ENCODE measurements at regions not wholly inside any gene's neighbourhood (a gene's known extent, or its start where the extent isn't known, plus 50 kb on each side); places are given as distances from the start of the nearest gene placed in this dataset.

DNA sequence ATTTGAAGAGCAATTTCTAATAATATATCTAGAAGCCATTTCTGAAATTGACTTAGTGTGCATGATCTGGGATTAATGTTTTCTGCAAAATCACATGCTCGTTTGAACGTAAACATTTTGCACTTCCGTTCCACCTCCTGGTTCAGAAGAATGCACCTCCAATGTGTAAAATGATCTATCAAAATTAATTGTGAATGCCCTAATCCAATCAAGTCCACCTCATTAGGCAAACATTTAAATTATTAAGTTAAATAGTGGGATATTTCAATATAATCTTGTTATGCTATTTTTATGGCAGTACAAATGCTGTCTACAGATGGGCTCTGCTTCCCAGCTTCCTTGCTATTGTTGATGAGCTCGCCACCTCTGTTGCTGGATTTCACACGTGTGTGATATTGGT lies 542.5 kb downstream of the INSC start:
- Histone ChIP-seq H3K4me1 (ENCODE audit: control insufficient read depth, insufficient read depth, low read length) (no peaks in the 10 kb centered on the region), H3K27ac (ENCODE audit: low read length) (no peak overlapping the region), H3K27me3 (ENCODE audit: control insufficient read depth, insufficient read depth, low read length) (no peaks in the 10 kb centered on the region), H3K36me3 (ENCODE audit: control insufficient read depth, insufficient read depth, low read length) (no peaks in the 10 kb centered on the region), H3K9me3 (ENCODE audit: control insufficient read depth, insufficient read depth, low read depth, low read length) (no peaks in the 10 kb centered on the region), H3K4me3 (ENCODE audit: low read depth in 2 of 2, low read length in 2 of 2) (no peak overlapping the region)
- POLR2A ChIA-PET = no interaction called here
- in situ Hi-C loops (cut with HindIII; ENCODE audit: low pct_unique_long_range_greater_than_20kb, low sequenced_read_pairs) = no loop called here
- DNase-seq (ENCODE audit: low read depth, low spot score) (no peak), ATAC-seq (no peak)
- intact Hi-C loops (cut with micrococcal nuclease; ENCODE audit: unreplicated experiment) = no loop called here
- CTCF ChIA-PET = no interaction called here
- no peak for TF ChIP-seq SIN3A (IDR thresholded peaks at IDR 0.05; ENCODE audit: borderline replicate concordance, insufficient read depth, low read depth, low read length)
- TF ChIP-seq, protein P1, sequence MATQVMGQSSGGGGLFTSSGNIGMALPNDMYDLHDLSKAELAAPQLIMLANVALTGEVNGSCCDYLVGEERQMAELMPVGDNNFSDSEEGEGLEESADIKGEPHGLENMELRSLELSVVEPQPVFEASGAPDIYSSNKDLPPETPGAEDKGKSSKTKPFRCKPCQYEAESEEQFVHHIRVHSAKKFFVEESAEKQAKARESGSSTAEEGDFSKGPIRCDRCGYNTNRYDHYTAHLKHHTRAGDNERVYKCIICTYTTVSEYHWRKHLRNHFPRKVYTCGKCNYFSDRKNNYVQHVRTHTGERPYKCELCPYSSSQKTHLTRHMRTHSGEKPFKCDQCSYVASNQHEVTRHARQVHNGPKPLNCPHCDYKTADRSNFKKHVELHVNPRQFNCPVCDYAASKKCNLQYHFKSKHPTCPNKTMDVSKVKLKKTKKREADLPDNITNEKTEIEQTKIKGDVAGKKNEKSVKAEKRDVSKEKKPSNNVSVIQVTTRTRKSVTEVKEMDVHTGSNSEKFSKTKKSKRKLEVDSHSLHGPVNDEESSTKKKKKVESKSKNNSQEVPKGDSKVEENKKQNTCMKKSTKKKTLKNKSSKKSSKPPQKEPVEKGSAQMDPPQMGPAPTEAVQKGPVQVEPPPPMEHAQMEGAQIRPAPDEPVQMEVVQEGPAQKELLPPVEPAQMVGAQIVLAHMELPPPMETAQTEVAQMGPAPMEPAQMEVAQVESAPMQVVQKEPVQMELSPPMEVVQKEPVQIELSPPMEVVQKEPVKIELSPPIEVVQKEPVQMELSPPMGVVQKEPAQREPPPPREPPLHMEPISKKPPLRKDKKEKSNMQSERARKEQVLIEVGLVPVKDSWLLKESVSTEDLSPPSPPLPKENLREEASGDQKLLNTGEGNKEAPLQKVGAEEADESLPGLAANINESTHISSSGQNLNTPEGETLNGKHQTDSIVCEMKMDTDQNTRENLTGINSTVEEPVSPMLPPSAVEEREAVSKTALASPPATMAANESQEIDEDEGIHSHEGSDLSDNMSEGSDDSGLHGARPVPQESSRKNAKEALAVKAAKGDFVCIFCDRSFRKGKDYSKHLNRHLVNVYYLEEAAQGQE (IDR thresholded peaks at IDR 0.05; ENCODE audit: insufficient read depth in 1 of 2, low read depth in 2 of 2, low read length in 1 of 2) = no peak
- no peak for TF ChIP-seq CTCF (IDR thresholded peaks at IDR 0.05)
- TF ChIP-seq POLR2AphosphoS5 (IDR thresholded peaks at IDR 0.05; ENCODE audit: low read depth, low read length) = no peak
- no TSS peak for BruUV-seq (replicated peaks)

GRCh38 chr11:15660496-15660895 lies 545.8 kb downstream of the INSC start:
- Histone ChIP-seq H3K36me3 (ENCODE audit: control insufficient read depth, insufficient read depth, low read length) (no peaks in the 10 kb centered on the region), H3K27me3 (ENCODE audit: control insufficient read depth, insufficient read depth, low read length) (no peaks in the 10 kb centered on the region), H3K9me3 (ENCODE audit: control insufficient read depth, insufficient read depth, low read depth, low read length) (no peaks in the 10 kb centered on the region), H3K27ac (ENCODE audit: low read length) (no peak overlapping the region), H3K4me3 (ENCODE audit: low read depth in 2 of 2, low read length in 2 of 2) (no peak overlapping the region), H3K4me1 (ENCODE audit: control insufficient read depth, insufficient read depth, low read length) (no peaks in the 10 kb centered on the region)
- no peak for DNase-seq (ENCODE audit: low read depth, low spot score)
- CTCF ChIA-PET = no interaction called here
- intact Hi-C loops (cut with micrococcal nuclease; ENCODE audit: unreplicated experiment) (no loop called here), in situ Hi-C loops (cut with HindIII; ENCODE audit: low pct_unique_long_range_greater_than_20kb, low sequenced_read_pairs) (no loop called here)
- no peak for ATAC-seq
- BruUV-seq (replicated peaks) = no TSS peak
- TF ChIP-seq CTCF (IDR thresholded peaks at IDR 0.05) = no peak
- TF ChIP-seq TCF7L2 (IDR thresholded peaks at IDR 0.05; ENCODE audit: low read depth, low read length) = no peak
- TF ChIP-seq, protein P1 (IDR thresholded peaks at IDR 0.05; ENCODE audit: insufficient read depth in 1 of 2, low read depth in 2 of 2, low read length in 1 of 2) = no peak
- TF ChIP-seq POLR2AphosphoS5 (IDR thresholded peaks at IDR 0.05; ENCODE audit: low read depth, low read length) = no peak
- no peak for TF ChIP-seq SIN3A (IDR thresholded peaks at IDR 0.05; ENCODE audit: borderline replicate concordance, insufficient read depth, low read depth, low read length)
- POLR2A ChIA-PET = no interaction called here

Measured in Panc1 (cell line).